ENCODE measurements at regions not wholly inside any gene's neighbourhood (a gene's known extent, or its start where the extent isn't known, plus 50 kb on each side); places are given as distances from the start of the nearest gene placed in this dataset.

- POLR2A ChIA-PET: no interaction called here
- Histone ChIP-seq H3K9me3 (ENCODE audit: control insufficient read depth, insufficient read depth, low read length) (peaks cover 5% of the 10 kb centered on the region), H3K27me3 (ENCODE audit: control insufficient read depth, insufficient read depth, low read length) (no peaks in the 10 kb centered on the region), H3K27ac (ENCODE audit: low read depth, low read length) (no peak overlapping the region), H3K4me3 (ENCODE audit: low read depth, low read length) (no peak overlapping the region)
- no peak for DNase-seq (ENCODE audit: low read depth, low spot score)
- TF ChIP-seq, protein P1, sequence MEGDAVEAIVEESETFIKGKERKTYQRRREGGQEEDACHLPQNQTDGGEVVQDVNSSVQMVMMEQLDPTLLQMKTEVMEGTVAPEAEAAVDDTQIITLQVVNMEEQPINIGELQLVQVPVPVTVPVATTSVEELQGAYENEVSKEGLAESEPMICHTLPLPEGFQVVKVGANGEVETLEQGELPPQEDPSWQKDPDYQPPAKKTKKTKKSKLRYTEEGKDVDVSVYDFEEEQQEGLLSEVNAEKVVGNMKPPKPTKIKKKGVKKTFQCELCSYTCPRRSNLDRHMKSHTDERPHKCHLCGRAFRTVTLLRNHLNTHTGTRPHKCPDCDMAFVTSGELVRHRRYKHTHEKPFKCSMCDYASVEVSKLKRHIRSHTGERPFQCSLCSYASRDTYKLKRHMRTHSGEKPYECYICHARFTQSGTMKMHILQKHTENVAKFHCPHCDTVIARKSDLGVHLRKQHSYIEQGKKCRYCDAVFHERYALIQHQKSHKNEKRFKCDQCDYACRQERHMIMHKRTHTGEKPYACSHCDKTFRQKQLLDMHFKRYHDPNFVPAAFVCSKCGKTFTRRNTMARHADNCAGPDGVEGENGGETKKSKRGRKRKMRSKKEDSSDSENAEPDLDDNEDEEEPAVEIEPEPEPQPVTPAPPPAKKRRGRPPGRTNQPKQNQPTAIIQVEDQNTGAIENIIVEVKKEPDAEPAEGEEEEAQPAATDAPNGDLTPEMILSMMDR (IDR thresholded peaks at IDR 0.05; ENCODE audit: low read depth, low read length): no peak
- CTCF ChIA-PET: no interaction called here
These were observed 614.0 kb upstream of the FOXG1 start for GRCh38 chr14:28152453-28153044.

GRCh38 chr14:28157289-28157869, 609.2 kb upstream of the FOXG1 start:
- peaks cover 21% of the 10 kb centered on the region for H3K9me3 ChIP-seq (ENCODE audit: control insufficient read depth, insufficient read depth, low read length)
- POLR2A ChIA-PET: no interaction called here
- no peak for DNase-seq (ENCODE audit: low read depth, low spot score)
- TF ChIP-seq, protein P1 (IDR thresholded peaks at IDR 0.05; ENCODE audit: low read depth, low read length): no peak
- H3K27ac ChIP-seq (ENCODE audit: low read depth, low read length): no peak overlapping the region
- no peak overlapping the region for H3K4me3 ChIP-seq (ENCODE audit: low read depth, low read length)
- H3K27me3 ChIP-seq (ENCODE audit: control insufficient read depth, insufficient read depth, low read length): no peaks in the 10 kb centered on the region
- CTCF ChIA-PET: no interaction called here

DNA sequence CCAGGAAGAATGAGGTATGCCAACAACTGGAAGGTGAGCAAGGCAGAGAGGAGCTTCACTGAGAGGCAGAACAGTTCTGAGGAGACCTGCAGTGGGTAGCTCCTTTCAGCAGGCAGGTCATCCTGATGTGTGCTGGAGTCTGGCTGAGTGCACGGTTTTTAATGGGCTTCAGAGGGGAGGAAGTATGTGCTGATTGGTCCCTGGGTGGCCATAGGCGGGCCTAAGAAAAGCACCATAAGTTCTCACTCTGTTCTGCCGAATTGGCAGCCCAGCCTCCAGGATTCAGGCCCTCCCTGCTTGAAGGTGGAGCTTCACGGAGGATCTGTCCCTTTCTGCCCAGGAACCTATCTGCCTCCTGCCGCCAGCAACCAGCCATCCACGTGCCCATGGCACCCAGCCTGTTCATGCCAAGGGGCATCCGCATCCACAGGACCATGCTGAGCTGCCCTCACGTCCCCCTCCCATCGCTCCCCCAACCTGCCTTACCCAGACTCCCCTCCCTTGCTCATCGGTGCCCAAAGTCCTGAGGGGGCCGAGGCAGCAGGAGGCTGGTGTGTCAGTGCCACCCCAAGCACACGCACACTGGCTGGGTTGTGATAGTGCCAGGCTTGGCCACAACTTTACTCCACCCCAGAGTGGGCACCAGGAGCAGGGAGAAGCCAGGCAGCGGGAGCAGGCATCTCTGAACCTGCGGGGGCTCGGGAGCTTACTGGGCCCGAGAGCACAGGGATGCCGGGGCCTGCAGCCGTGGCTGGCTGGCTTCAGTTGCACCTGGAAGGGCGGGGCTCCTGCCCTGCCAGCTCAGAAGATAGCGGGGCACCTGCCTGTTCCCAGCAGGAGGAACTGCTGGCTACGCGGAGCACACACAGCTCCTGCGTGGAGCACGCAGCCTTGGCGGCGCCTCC, 608.4 kb upstream of the FOXG1 start:
- POLR2A ChIA-PET: no interaction called here

GRCh38 chr14:28161040-28161439, 605.5 kb upstream of the FOXG1 start:
- DNase-seq (ENCODE audit: low read depth, low spot score): no peak
- H3K27me3 ChIP-seq (ENCODE audit: control insufficient read depth, insufficient read depth, low read length): no peaks in the 10 kb centered on the region
- TF ChIP-seq, protein P1 (IDR thresholded peaks at IDR 0.05; ENCODE audit: low read depth, low read length): no peak
- CTCF ChIA-PET: no interaction called here
- POLR2A ChIA-PET: no interaction called here
- H3K9me3 ChIP-seq (ENCODE audit: control insufficient read depth, insufficient read depth, low read length): peaks cover 21% of the 10 kb centered on the region
- no peak overlapping the region for H3K4me3 ChIP-seq (ENCODE audit: low read depth, low read length)
- no peak overlapping the region for H3K27ac ChIP-seq (ENCODE audit: low read depth, low read length)

More for the DNA sequence above, 608.4 kb upstream of the FOXG1 start:
- peaks cover 21% of the 10 kb centered on the region for H3K9me3 ChIP-seq (ENCODE audit: control insufficient read depth, insufficient read depth, low read length)
- no peaks in the 10 kb centered on the region for H3K27me3 ChIP-seq (ENCODE audit: control insufficient read depth, insufficient read depth, low read length)
- H3K27ac ChIP-seq (ENCODE audit: low read depth, low read length): no peak overlapping the region
- TF ChIP-seq, protein P1 (IDR thresholded peaks at IDR 0.05; ENCODE audit: low read depth, low read length): no peak
- H3K4me3 ChIP-seq (ENCODE audit: low read depth, low read length): no peak overlapping the region
- no peak for DNase-seq (ENCODE audit: low read depth, low spot score)
- CTCF ChIA-PET: no interaction called here

DNA sequence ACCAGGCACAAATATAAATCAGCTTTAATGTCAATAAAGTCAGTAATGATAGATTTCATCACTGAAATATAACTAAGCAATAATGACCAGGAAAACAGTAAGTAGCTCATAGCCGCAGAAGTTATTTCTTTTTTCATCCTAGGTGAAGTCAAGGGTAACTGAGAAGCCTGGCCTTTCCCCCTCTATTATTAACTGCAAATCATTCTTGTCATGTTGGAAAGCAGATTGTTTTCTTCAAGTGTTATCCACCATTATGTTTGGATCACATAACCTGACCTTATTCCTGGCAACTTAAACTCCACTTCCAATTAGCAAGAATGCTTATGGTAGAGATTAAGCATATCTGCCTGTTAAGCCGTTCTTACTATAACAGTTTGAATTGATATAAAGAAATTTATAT, 603.4 kb upstream of the FOXG1 start:
- TF ChIP-seq, protein P1 (IDR thresholded peaks at IDR 0.05; ENCODE audit: low read depth, low read length): no peak
- H3K4me3 ChIP-seq (ENCODE audit: low read depth, low read length): no peak overlapping the region
- POLR2A ChIA-PET: no interaction called here
- DNase-seq (ENCODE audit: low read depth, low spot score): no peak
- CTCF ChIA-PET: interaction anchor here (0.6 kb wide), 1 partner anchor 1386 kb away, joined by 3 read pairs; no protein-coding TSS in a partner anchor
- H3K27me3 ChIP-seq (ENCODE audit: control insufficient read depth, insufficient read depth, low read length): no peaks in the 10 kb centered on the region
- H3K9me3 ChIP-seq (ENCODE audit: control insufficient read depth, insufficient read depth, low read length): peaks cover 13% of the 10 kb centered on the region
- H3K27ac ChIP-seq (ENCODE audit: low read depth, low read length): no peak overlapping the region
